ENCODE measurements at regions not wholly inside any gene's neighbourhood (a gene's known extent, or its start where the extent isn't known, plus 50 kb on each side); places are given as distances from the start of the nearest gene placed in this dataset.

DNA sequence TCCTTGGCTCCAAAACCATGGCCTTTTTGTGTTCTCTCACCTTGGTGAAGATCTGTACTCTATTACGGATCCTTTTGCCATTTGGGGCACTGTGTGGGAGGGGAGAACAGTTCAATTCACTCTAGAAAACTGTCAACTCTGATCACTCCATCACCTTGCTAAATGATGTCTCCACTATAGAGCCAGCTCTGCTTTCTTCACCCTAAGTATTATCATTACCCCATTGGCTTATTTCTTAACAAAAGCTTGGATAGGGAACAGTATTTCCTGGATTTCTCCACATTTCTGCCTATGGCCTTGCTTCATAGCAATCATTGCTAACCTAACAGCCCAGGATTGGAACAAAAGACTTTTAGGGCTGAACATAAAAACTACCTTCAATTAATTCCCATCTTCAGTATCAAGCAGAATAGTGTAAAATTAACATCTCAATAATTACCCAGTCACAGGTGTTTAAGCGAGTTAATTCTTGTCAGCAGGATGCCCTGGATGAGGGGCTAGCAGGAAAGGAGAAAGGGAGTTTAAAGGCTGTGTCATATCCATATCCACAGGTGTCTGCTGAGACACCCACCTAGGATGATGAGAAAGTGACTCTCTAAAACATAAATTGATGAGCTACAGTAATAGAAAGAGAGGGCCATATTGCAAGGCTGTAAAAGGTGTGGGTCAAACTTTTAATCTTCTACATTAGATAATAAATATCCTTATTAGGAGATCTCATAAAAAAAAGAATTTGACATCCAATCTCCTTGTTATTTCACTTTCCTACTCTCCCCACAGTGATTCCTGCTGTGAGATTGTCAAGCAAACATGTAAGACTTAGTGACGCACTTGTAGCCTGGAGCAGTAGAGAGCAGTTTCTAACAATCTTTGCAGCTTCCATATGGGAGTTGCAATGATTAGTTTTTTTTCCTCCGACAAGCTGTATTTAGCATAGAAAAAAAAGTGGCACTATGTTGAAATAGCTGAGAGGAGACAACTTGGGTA, 589.5 kb upstream of the NXPH2 start:
- no peak overlapping the region for H3K4me2 ChIP-seq (ENCODE audit: low read length)
- no peak for TF ChIP-seq EZH2phosphoT487 (IDR thresholded peaks at IDR 0.05; ENCODE audit: low read depth)

DNA sequence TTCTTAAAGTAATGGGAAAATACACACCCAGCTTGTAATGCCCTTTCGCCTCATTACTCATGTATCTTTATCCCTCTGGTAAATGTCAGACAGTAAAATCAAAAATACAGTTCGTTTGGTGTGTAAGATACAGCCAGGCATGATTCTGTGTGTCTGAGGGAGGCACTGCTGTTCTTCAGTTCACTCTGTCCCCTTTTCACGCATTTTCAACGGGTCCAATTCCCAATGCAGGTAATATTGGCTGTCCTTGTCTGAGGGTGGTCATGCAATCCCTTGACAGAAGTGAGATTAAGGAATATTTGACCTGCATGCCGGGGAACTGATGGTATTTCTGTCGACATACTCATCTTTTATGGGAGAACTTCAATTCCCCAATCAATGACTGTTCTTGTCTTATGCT, 587.2 kb upstream of the NXPH2 start:
- Histone ChIP-seq H3K79me2 (ENCODE audit: low read length) (no peaks in the 10 kb centered on the region), H3K4me2 (ENCODE audit: low read length) (no peak overlapping the region), H3K9ac (ENCODE audit: low read length) (no peak overlapping the region), H4K20me1 (ENCODE audit: insufficient read depth, low read length) (no peaks in the 10 kb centered on the region), H3K4me1 (ENCODE audit: low read length) (no peaks in the 10 kb centered on the region), H3K27ac (ENCODE audit: low read length) (no peak overlapping the region), H3K36me3 (replicated peaks; ENCODE audit: low read depth, low read length) (no peaks in the 10 kb centered on the region), H3K27me3 (ENCODE audit: low read depth, low read length) (no peaks in the 10 kb centered on the region), H3K4me3 (ENCODE audit: low read length) (no peak overlapping the region), H2AFZ (ENCODE audit: low read depth, low read length) (no peak overlapping the region), H3K9me3 (ENCODE audit: insufficient read depth, low read length) (no peaks in the 10 kb centered on the region)
- TF ChIP-seq, protein P1, sequence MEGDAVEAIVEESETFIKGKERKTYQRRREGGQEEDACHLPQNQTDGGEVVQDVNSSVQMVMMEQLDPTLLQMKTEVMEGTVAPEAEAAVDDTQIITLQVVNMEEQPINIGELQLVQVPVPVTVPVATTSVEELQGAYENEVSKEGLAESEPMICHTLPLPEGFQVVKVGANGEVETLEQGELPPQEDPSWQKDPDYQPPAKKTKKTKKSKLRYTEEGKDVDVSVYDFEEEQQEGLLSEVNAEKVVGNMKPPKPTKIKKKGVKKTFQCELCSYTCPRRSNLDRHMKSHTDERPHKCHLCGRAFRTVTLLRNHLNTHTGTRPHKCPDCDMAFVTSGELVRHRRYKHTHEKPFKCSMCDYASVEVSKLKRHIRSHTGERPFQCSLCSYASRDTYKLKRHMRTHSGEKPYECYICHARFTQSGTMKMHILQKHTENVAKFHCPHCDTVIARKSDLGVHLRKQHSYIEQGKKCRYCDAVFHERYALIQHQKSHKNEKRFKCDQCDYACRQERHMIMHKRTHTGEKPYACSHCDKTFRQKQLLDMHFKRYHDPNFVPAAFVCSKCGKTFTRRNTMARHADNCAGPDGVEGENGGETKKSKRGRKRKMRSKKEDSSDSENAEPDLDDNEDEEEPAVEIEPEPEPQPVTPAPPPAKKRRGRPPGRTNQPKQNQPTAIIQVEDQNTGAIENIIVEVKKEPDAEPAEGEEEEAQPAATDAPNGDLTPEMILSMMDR (IDR thresholded peaks at IDR 0.05; ENCODE audit: low read depth, low read length): no peak
- no peak for TF ChIP-seq EZH2phosphoT487 (IDR thresholded peaks at IDR 0.05; ENCODE audit: low read depth)

More for the DNA sequence above, 589.5 kb upstream of the NXPH2 start:
- Histone ChIP-seq H3K9ac (ENCODE audit: low read length) (no peak overlapping the region), H4K20me1 (ENCODE audit: insufficient read depth, low read length) (no peaks in the 10 kb centered on the region), H3K4me1 (ENCODE audit: low read length) (no peaks in the 10 kb centered on the region), H3K27ac (ENCODE audit: low read length) (no peak overlapping the region), H3K9me3 (ENCODE audit: insufficient read depth, low read length) (no peaks in the 10 kb centered on the region), H3K27me3 (ENCODE audit: low read depth, low read length) (no peaks in the 10 kb centered on the region), H3K36me3 (replicated peaks; ENCODE audit: low read depth, low read length) (no peaks in the 10 kb centered on the region), H2AFZ (ENCODE audit: low read depth, low read length) (no peak overlapping the region), H3K4me3 (ENCODE audit: low read length) (no peak overlapping the region), H3K79me2 (ENCODE audit: low read length) (no peaks in the 10 kb centered on the region)

DNA sequence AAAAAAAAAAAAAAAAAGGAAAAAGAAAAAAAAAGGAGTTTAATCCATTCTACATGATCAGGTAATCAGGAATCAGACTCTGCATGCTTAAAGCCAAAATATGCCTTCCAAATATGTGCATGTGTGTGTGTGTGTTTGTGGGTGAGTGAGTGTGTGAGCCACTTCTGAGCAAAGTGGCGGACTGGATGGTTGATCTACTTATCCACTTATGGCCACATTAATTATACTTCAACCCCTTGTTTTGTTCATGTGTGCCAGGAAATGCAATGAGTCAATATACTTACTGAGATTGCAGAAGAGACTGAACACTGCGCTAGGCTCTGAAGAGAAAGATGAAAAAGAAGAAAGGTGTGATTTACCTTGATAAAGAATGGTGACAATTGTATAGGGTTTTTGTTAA, 586.5 kb upstream of the NXPH2 start:
- Histone ChIP-seq H3K27me3 (ENCODE audit: low read depth, low read length) (no peaks in the 10 kb centered on the region), H3K4me3 (ENCODE audit: low read length) (no peak overlapping the region), H3K4me2 (ENCODE audit: low read length) (no peak overlapping the region), H4K20me1 (ENCODE audit: insufficient read depth, low read length) (no peaks in the 10 kb centered on the region), H2AFZ (ENCODE audit: low read depth, low read length) (no peak overlapping the region), H3K27ac (ENCODE audit: low read length) (no peak overlapping the region), H3K4me1 (ENCODE audit: low read length) (no peaks in the 10 kb centered on the region), H3K9me3 (ENCODE audit: insufficient read depth, low read length) (no peaks in the 10 kb centered on the region), H3K9ac (ENCODE audit: low read length) (no peak overlapping the region), H3K36me3 (replicated peaks; ENCODE audit: low read depth, low read length) (no peaks in the 10 kb centered on the region), H3K79me2 (ENCODE audit: low read length) (no peaks in the 10 kb centered on the region)
- TF ChIP-seq EZH2phosphoT487 (IDR thresholded peaks at IDR 0.05; ENCODE audit: low read depth): no peak
- TF ChIP-seq, protein P1 (IDR thresholded peaks at IDR 0.05; ENCODE audit: low read depth, low read length): no peak

DNA sequence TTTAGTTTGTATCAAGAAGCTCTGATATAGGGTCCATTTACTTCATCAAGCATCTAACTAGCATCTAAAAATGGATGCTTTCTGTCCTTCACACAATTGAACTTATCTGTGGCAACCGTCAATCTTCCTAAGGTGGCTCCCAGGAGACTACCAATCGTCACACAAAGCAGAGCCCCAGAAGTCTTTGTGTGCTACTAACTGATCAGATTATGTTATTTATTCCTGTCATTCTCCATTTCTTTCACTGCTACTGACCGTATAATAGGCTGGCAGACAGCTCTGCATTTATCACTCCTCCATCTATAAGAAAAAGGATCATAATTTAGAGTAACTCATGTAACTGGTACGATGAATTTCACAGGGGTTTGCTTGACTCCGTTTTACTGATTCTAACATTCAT, 585.0 kb upstream of the NXPH2 start:
- Histone ChIP-seq H3K27me3 (ENCODE audit: low read depth, low read length) (no peaks in the 10 kb centered on the region), H4K20me1 (ENCODE audit: insufficient read depth, low read length) (no peaks in the 10 kb centered on the region), H3K4me3 (ENCODE audit: low read length) (no peak overlapping the region), H2AFZ (ENCODE audit: low read depth, low read length) (no peak overlapping the region), H3K36me3 (replicated peaks; ENCODE audit: low read depth, low read length) (no peaks in the 10 kb centered on the region), H3K9ac (ENCODE audit: low read length) (no peak overlapping the region), H3K79me2 (ENCODE audit: low read length) (no peaks in the 10 kb centered on the region), H3K4me1 (ENCODE audit: low read length) (no peaks in the 10 kb centered on the region), H3K4me2 (ENCODE audit: low read length) (no peak overlapping the region), H3K27ac (ENCODE audit: low read length) (no peak overlapping the region), H3K9me3 (ENCODE audit: insufficient read depth, low read length) (no peaks in the 10 kb centered on the region)
- TF ChIP-seq, protein P1 (IDR thresholded peaks at IDR 0.05; ENCODE audit: low read depth, low read length): no peak
- TF ChIP-seq EZH2phosphoT487 (IDR thresholded peaks at IDR 0.05; ENCODE audit: low read depth): no peak

Data from OCI-LY3 (cell line).